Karpas-422 (cell line): ENCODE measurements at regions not wholly inside any gene's neighbourhood (a gene's known extent, or its start where the extent isn't known, plus 50 kb on each side); places are given as distances from the start of the nearest gene placed in this dataset.

ENCODE experiments used
- DNase-seq: peaks from one replicate; pipeline ENCODE4 v3.0.0-alpha.2; 2015
- H2AFZ ChIP-seq: fragments of 200-600 bp; sonication (generic); 2 replicates; pipeline ENCODE4 v1.6.1; 2014; ENCODE audit warnings: antibody characterized with exemption, low read length, mixed read lengths
- H3K27ac ChIP-seq: fragments of 200-600 bp; sonication (generic); 2 replicates; pipeline ENCODE4 v1.5.1; 2014; ENCODE audit warnings: mild to moderate bottlenecking, low read length, moderate library complexity
- H3K27me3 ChIP-seq: fragments of 200-600 bp; sonication (generic); 2 replicates; pipeline ENCODE4 v1.6.1; 2014; ENCODE audit warnings: low read length, mixed read lengths
- H3K36me3 ChIP-seq: fragments of 200-600 bp; sonication (generic); 2 replicates; pipeline ENCODE4 v1.6.1; 2014; ENCODE audit warnings: low read length, mixed read lengths; ENCODE audit not compliant: insufficient read depth
- H3K4me1 ChIP-seq: fragments of 200-600 bp; sonication (generic); 2 replicates; pipeline ENCODE4 v1.6.1; 2014; ENCODE audit warnings: mild to moderate bottlenecking, low read length, mixed read lengths
- H3K4me2 ChIP-seq: fragments of 200-600 bp; sonication (generic); 2 replicates; pipeline ENCODE4 v1.6.1; 2014; ENCODE audit warnings: low read length, low read depth, mild to moderate bottlenecking; ENCODE audit not compliant: poor library complexity, severe bottlenecking
- H3K4me3 ChIP-seq: fragments of 200-600 bp; sonication (generic); 2 replicates; pipeline ENCODE4 v1.5.1; 2014; ENCODE audit warnings: mild to moderate bottlenecking, antibody characterized with exemption, low read length, mixed read lengths
- H3K79me2 ChIP-seq: fragments of 200-600 bp; sonication (generic); 2 replicates; pipeline ENCODE4 v1.6.1; 2014; ENCODE audit warnings: mild to moderate bottlenecking, low read length, mixed read lengths
- H3K9ac ChIP-seq: fragments of 200-600 bp; sonication (generic); 2 replicates; pipeline ENCODE4 v1.6.0; 2014; ENCODE audit warnings: low read length
- H3K9me2 ChIP-seq: fragments of 200-600 bp; sonication (generic), shearing (Covaris generic); replicated peaks from 2 replicates; pipeline ENCODE4 v1.6.0; 2014; ENCODE audit warnings: mild to moderate bottlenecking, low read length, moderate library complexity; ENCODE audit not compliant: insufficient read depth
- H3K9me3 ChIP-seq: fragments of 300-700, 200-600 bp; sonication (generic); 2 replicates; pipeline ENCODE4 v1.6.1; 2014; ENCODE audit warnings: low read length, mixed read lengths
- H4K20me1 ChIP-seq: fragments of 200-600 bp; sonication (generic); 2 replicates; pipeline ENCODE4 v1.6.1; 2014; ENCODE audit warnings: mild to moderate bottlenecking, antibody characterized with exemption, low read length, low read depth; ENCODE audit not compliant: insufficient read depth

- no peaks in the 10 kb centered on the region for H3K79me2 ChIP-seq
- no peak for DNase-seq
- H4K20me1 ChIP-seq = no peaks in the 10 kb centered on the region
- no peak overlapping the region for H3K4me3 ChIP-seq
- H3K4me1 ChIP-seq = no peaks in the 10 kb centered on the region
- no peak overlapping the region for H3K9ac ChIP-seq
- no peaks in the 10 kb centered on the region for H3K36me3 ChIP-seq
- no peaks in the 10 kb centered on the region for H3K9me2 ChIP-seq
- no peak overlapping the region for H3K27ac ChIP-seq
- no peak overlapping the region for H3K4me2 ChIP-seq
- H2AFZ ChIP-seq = no peak overlapping the region
- H3K9me3 ChIP-seq = no peaks in the 10 kb centered on the region
- H3K27me3 ChIP-seq = no peaks in the 10 kb centered on the region
These were observed 84.5 kb downstream of the HTR5A start for GRCh38 chr7:155154586-155154985.

DNA sequence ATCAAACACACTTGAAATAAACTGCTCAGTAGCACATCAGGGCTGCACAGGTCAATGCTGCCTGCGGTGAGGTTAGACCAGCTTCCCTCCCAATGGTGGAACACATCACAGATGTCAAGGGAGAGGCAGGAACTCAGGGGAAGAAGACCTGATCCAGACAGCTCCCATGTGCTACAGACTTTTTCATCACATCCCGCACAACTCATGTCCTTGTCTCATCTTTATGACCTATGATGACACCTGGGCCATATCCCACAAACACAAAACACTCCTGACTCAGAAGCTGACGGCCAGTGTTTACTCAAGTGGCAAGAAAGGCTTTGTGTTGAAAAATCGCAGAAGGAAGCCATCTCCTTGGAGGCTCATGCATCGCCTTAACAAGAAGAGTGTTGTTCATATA lies 91.6 kb downstream of the HTR5A start:
- Histone ChIP-seq H3K9me2 (no peaks in the 10 kb centered on the region), H3K27me3 (no peaks in the 10 kb centered on the region; the same call in 1 of the 2 replicates), H3K4me2 (no peak overlapping the region), H3K36me3 (no peaks in the 10 kb centered on the region), H3K27ac (no peak overlapping the region), H3K4me1 (no peaks in the 10 kb centered on the region), H3K9ac (no peak overlapping the region), H4K20me1 (no peaks in the 10 kb centered on the region), H3K79me2 (no peaks in the 10 kb centered on the region), H3K9me3 (no peaks in the 10 kb centered on the region), H3K4me3 (no peak overlapping the region), H2AFZ (no peak overlapping the region)
- DNase-seq = no peak

DNA sequence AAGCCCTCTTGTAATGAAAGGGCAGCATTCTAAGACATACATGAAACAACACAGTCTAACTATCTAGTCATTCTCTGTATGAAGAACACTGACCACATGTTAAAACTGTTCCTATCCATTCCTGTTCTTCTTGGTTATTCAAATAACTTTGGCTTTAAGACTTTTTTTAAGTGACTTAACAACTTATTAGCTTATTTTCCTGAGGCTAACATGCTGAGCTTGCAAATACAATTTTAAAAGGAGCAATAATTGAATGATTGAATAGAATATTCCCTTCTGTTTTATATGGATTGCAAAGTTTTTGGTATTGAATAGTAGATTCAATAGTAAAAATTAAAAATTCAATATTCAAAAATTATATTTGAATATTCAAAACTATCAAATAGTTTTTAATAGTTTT lies 92.3 kb downstream of the HTR5A start:
- Histone ChIP-seq H3K4me3 (no peak overlapping the region), H3K9me2 (no peaks in the 10 kb centered on the region)

GRCh38 chr7:155163696-155164095 lies 93.6 kb downstream of the HTR5A start:
- H3K9me2 ChIP-seq = no peaks in the 10 kb centered on the region
- no peaks in the 10 kb centered on the region for H3K9me3 ChIP-seq
- no peak for DNase-seq
- no peaks in the 10 kb centered on the region for H4K20me1 ChIP-seq
- H2AFZ ChIP-seq = no peak overlapping the region
- no peak overlapping the region for H3K27ac ChIP-seq
- H3K27me3 ChIP-seq = no peaks in the 10 kb centered on the region; the same call in 1 of the 2 replicates
- no peak overlapping the region for H3K9ac ChIP-seq
- H3K4me2 ChIP-seq = no peak overlapping the region
- H3K36me3 ChIP-seq = no peaks in the 10 kb centered on the region
- H3K79me2 ChIP-seq = no peaks in the 10 kb centered on the region
- H3K4me1 ChIP-seq = no peaks in the 10 kb centered on the region
- H3K4me3 ChIP-seq = no peak overlapping the region

More for the DNA sequence above, 92.3 kb downstream of the HTR5A start:
- Histone ChIP-seq H4K20me1 (no peaks in the 10 kb centered on the region), H3K27me3 (no peaks in the 10 kb centered on the region; the same call in 1 of the 2 replicates), H3K4me1 (no peaks in the 10 kb centered on the region), H3K79me2 (no peaks in the 10 kb centered on the region), H3K36me3 (no peaks in the 10 kb centered on the region), H3K4me2 (no peak overlapping the region), H3K27ac (no peak overlapping the region), H3K9me3 (no peaks in the 10 kb centered on the region), H3K9ac (no peak overlapping the region), H2AFZ (no peak overlapping the region)
- DNase-seq = no peak

DNA sequence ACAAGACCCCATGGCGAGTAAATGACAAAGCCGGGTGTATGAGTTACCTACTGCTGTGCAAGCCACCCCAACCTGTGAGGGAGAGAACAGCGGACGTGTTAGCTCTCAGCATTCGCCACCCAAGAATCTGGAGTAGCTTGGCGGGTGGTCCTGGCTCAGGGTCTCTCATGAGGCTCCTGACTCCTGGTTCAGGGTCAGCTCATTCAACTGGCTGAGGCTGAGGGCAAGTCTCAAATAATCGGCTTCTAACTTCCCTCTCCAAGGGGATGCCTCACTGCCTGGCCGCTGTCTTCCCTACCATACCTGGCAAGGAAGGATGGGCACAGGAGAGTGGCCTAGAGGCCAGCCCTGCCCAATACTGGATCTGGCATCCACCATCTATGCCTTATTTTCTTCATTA lies 94.2 kb downstream of the HTR5A start:
- DNase-seq = no peak
- Histone ChIP-seq H3K79me2 (no peaks in the 10 kb centered on the region), H3K4me2 (no peak overlapping the region), H3K4me1 (no peaks in the 10 kb centered on the region), H3K9me2 (no peaks in the 10 kb centered on the region), H3K9ac (no peak overlapping the region), H3K27me3 (no peaks in the 10 kb centered on the region; the same call in 1 of the 2 replicates), H2AFZ (no peak overlapping the region), H4K20me1 (no peaks in the 10 kb centered on the region), H3K4me3 (no peak overlapping the region), H3K36me3 (no peaks in the 10 kb centered on the region), H3K27ac (no peak overlapping the region), H3K9me3 (no peaks in the 10 kb centered on the region)

GRCh38 chr7:155166108-155166507 lies 96.0 kb downstream of the HTR5A start:
- Histone ChIP-seq H3K9me3 (no peaks in the 10 kb centered on the region), H4K20me1 (no peaks in the 10 kb centered on the region), H3K4me3 (no peak overlapping the region), H3K27ac (no peak overlapping the region), H3K4me2 (no peak overlapping the region), H3K36me3 (no peaks in the 10 kb centered on the region), H2AFZ (no peak overlapping the region), H3K9ac (no peak overlapping the region), H3K4me1 (no peaks in the 10 kb centered on the region), H3K79me2 (no peaks in the 10 kb centered on the region), H3K9me2 (no peaks in the 10 kb centered on the region), H3K27me3 (no peaks in the 10 kb centered on the region; the same call in 1 of the 2 replicates)
- no peak for DNase-seq

DNA sequence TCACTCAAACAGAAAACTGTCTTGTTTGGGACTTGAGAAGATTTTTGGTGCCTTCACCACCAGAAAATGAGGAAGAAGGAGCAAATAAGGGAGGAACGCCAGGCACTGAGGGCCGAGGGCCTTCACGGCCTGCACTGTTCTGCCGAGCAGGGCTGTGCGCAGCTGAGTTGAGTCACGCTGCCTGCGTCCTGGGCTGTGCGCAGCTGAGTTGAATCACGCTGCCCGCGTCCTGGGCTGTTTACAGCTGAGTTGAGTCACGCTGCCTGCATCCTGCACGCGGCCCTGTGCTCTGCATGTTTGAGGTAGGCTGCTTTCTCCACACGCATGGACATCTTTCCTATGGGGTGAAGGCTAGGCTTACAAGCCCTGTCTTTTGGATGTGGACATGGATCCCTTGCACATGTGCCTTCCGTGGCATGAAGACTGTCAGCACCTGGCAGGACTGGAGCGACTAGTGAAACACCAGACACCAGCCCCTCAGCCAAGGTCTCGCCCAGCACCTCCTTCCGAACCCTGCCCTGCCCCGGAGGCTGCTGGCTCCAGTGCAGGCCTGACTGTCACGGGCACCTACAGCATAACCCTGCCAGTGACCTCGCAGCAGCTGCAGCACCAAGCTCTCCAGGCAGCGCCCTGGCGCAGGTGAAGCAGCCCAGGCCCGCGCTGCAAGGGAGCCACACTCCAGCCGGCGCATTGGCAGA lies 96.7 kb downstream of the HTR5A start:
- H3K9ac ChIP-seq = no peak overlapping the region
- no peaks in the 10 kb centered on the region for H3K79me2 ChIP-seq
- no peak overlapping the region for H3K4me2 ChIP-seq
- H3K27ac ChIP-seq = no peak overlapping the region
- no peaks in the 10 kb centered on the region for H3K36me3 ChIP-seq
- no peaks in the 10 kb centered on the region for H3K4me1 ChIP-seq
- H3K4me3 ChIP-seq = no peak overlapping the region
- H3K27me3 ChIP-seq = no peaks in the 10 kb centered on the region
- no peaks in the 10 kb centered on the region for H3K9me3 ChIP-seq
- no peaks in the 10 kb centered on the region for H3K9me2 ChIP-seq
- no peak for DNase-seq
- no peaks in the 10 kb centered on the region for H4K20me1 ChIP-seq
- H2AFZ ChIP-seq = no peak overlapping the region

GRCh38 chr7:155167706-155168365 lies 97.7 kb downstream of the HTR5A start:
- H3K27me3 ChIP-seq = no peaks in the 10 kb centered on the region
- no peaks in the 10 kb centered on the region for H3K9me3 ChIP-seq
- no peaks in the 10 kb centered on the region for H3K79me2 ChIP-seq
- no peak overlapping the region for H3K27ac ChIP-seq
- no peaks in the 10 kb centered on the region for H3K4me1 ChIP-seq
- H3K9me2 ChIP-seq = no peaks in the 10 kb centered on the region
- no peak overlapping the region for H3K9ac ChIP-seq
- H3K36me3 ChIP-seq = no peaks in the 10 kb centered on the region
- H3K4me2 ChIP-seq = no peak overlapping the region
- no peak overlapping the region for H3K4me3 ChIP-seq
- no peak for DNase-seq
- no peaks in the 10 kb centered on the region for H4K20me1 ChIP-seq
- H2AFZ ChIP-seq = no peak overlapping the region
